ENCODE measurements at regions not wholly inside any gene's neighbourhood (a gene's known extent, or its start where the extent isn't known, plus 50 kb on each side); places are given as distances from the start of the nearest gene placed in this dataset.
"Not testable (repeated sequence)": the region's sequence is repeated elsewhere in the genome, so short reads cannot be mapped to it uniquely, and the experiment has no call there.

- not testable (repeated sequence) for H3K4me1 ChIP-seq (ENCODE audit: control insufficient read depth in 5 of 5, insufficient read depth in 5 of 5, low read length in 5 of 5); DNase-seq; H3K9me3 ChIP-seq (ENCODE audit: control insufficient read depth in 4 of 4, insufficient read depth in 3 of 4, low read length in 3 of 4); H3K36me3 ChIP-seq (ENCODE audit: control insufficient read depth in 4 of 4, insufficient read depth in 4 of 4, low read length in 4 of 4); H3K27ac ChIP-seq (ENCODE audit: low read depth in 1 of 2, low read length in 1 of 2); H3K9ac ChIP-seq (ENCODE audit: insufficient read depth in 1 of 2, low read length in 2 of 2); H3K4me3 ChIP-seq; ATAC-seq (ENCODE audit: insufficient read depth, low FRiP score); H3K27me3 ChIP-seq (ENCODE audit: control insufficient read depth in 3 of 3, insufficient read depth in 3 of 3, low read length in 2 of 3)
- WGBS, 2 donors, result 89 to 96% methylated on average over 22 to 23 of the region's 23 CpGs
Observed at GRCh38 chr5:122515210-122515609, 203.2 kb downstream of the SNCAIP start.

GRCh38 chr5:122515709-122516431 lies 203.8 kb downstream of the SNCAIP start:
- Histone ChIP-seq H3K4me3 (no peak overlapping the region), H3K36me3 (ENCODE audit: control insufficient read depth in 4 of 4, insufficient read depth in 4 of 4, low read length in 4 of 4) (no peaks in the 10 kb centered on the region), H3K27ac (ENCODE audit: low read depth in 1 of 2, low read length in 1 of 2) (no peak overlapping the region), H3K4me1 (ENCODE audit: control insufficient read depth in 5 of 5, insufficient read depth in 5 of 5, low read length in 5 of 5) (no peaks in the 10 kb centered on the region), H3K9ac (ENCODE audit: insufficient read depth in 1 of 2, low read length in 2 of 2) (no peak overlapping the region), H3K27me3 (ENCODE audit: control insufficient read depth in 3 of 3, insufficient read depth in 3 of 3, low read length in 2 of 3) (no peaks in the 10 kb centered on the region), H3K9me3 (ENCODE audit: control insufficient read depth in 4 of 4, insufficient read depth in 3 of 4, low read length in 3 of 4) (no peaks in the 10 kb centered on the region)
- peak; percentile 48 for TF ChIP-seq CTCF (IDR thresholded peaks at IDR 0.05; ENCODE audit: control extremely low read depth, extremely low read depth)
- ATAC-seq (ENCODE audit: insufficient read depth, low FRiP score), result peak; percentile 66
- WGBS, 2 donors, result 48 to 61% methylated on average over 6 of the region's 6 CpGs
- peak; percentile 75 to 91 (median 80) for DNase-seq

GRCh38 chr5:122516432-122516743 lies 204.4 kb downstream of the SNCAIP start:
- no peak for TF ChIP-seq CTCF (IDR thresholded peaks at IDR 0.05; ENCODE audit: control extremely low read depth, extremely low read depth)
- Histone ChIP-seq H3K9me3 (ENCODE audit: control insufficient read depth in 4 of 4, insufficient read depth in 3 of 4, low read length in 3 of 4) (no peaks in the 10 kb centered on the region), H3K4me1 (ENCODE audit: control insufficient read depth in 5 of 5, insufficient read depth in 5 of 5, low read length in 5 of 5) (no peaks in the 10 kb centered on the region), H3K36me3 (ENCODE audit: control insufficient read depth in 4 of 4, insufficient read depth in 4 of 4, low read length in 4 of 4) (no peaks in the 10 kb centered on the region), H3K4me3 (no peak overlapping the region), H3K9ac (ENCODE audit: insufficient read depth in 1 of 2, low read length in 2 of 2) (no peak overlapping the region), H3K27me3 (ENCODE audit: control insufficient read depth in 3 of 3, insufficient read depth in 3 of 3, low read length in 2 of 3) (no peaks in the 10 kb centered on the region), H3K27ac (ENCODE audit: low read depth in 1 of 2, low read length in 1 of 2) (no peak overlapping the region)
- WGBS, 2 donors, result 71 to 81% methylated on average over 4 of the region's 4 CpGs
- no peak for ATAC-seq (ENCODE audit: insufficient read depth, low FRiP score)
- DNase-seq, result no peak

GRCh38 chr5:122517091-122517490 lies 205.1 kb downstream of the SNCAIP start:
- no peaks in the 10 kb centered on the region for H3K9me3 ChIP-seq (ENCODE audit: control insufficient read depth in 4 of 4, insufficient read depth in 3 of 4, low read length in 3 of 4)
- no peak overlapping the region for H3K27ac ChIP-seq (ENCODE audit: low read depth in 1 of 2, low read length in 1 of 2)
- no peaks in the 10 kb centered on the region for H3K27me3 ChIP-seq (ENCODE audit: control insufficient read depth in 3 of 3, insufficient read depth in 3 of 3, low read length in 2 of 3)
- no peaks in the 10 kb centered on the region for H3K4me1 ChIP-seq (ENCODE audit: control insufficient read depth in 5 of 5, insufficient read depth in 5 of 5, low read length in 5 of 5)
- no peak for TF ChIP-seq CTCF (IDR thresholded peaks at IDR 0.05; ENCODE audit: control extremely low read depth, extremely low read depth)
- H3K9ac ChIP-seq (ENCODE audit: insufficient read depth in 1 of 2, low read length in 2 of 2), result no peak overlapping the region
- ATAC-seq (ENCODE audit: insufficient read depth, low FRiP score), result no peak
- no peak overlapping the region for H3K4me3 ChIP-seq
- no peak for DNase-seq
- 84 to 88% methylated on average over 1 of the region's 1 CpG for WGBS, 2 donors
- H3K36me3 ChIP-seq (ENCODE audit: control insufficient read depth in 4 of 4, insufficient read depth in 4 of 4, low read length in 4 of 4), result no peaks in the 10 kb centered on the region

Data from lung (tissue), 11 donors.